ENCODE measurements at regions not wholly inside any gene's neighbourhood (a gene's known extent, or its start where the extent isn't known, plus 50 kb on each side); places are given as distances from the start of the nearest gene placed in this dataset.

- no peak for TF ChIP-seq POLR2A (IDR thresholded peaks at IDR 0.05; ENCODE audit: low read depth, low read length)
- no peak for TF ChIP-seq POLR2AphosphoS5 (IDR thresholded peaks at IDR 0.05; ENCODE audit: low read depth, low read length)
- no peak for TF ChIP-seq TAF1 (IDR thresholded peaks at IDR 0.05; ENCODE audit: low read depth, low read length)
- TF ChIP-seq PAX5 (IDR thresholded peaks at IDR 0.05; ENCODE audit: insufficient read depth, low read length, severe bottlenecking): no peak
These were observed 64.9 kb upstream of the SCOC start for GRCh38 chr4:140308366-140309123.

All from GM12891 (cell line).